ENCODE measurements at regions not wholly inside any gene's neighbourhood (a gene's known extent, or its start where the extent isn't known, plus 50 kb on each side); places are given as distances from the start of the nearest gene placed in this dataset.
"Not testable (repeated sequence)": the region's sequence is repeated elsewhere in the genome, so short reads cannot be mapped to it uniquely, and the experiment has no call there.

- no peak for DNase-seq (ENCODE audit: low read depth in 4 of 4, low spot score in 1 of 4)
Observed at GRCh38 chrX:22526339-22526738, 253.6 kb downstream of the CBLL2 start.

- DNase-seq (ENCODE audit: low read depth in 4 of 4, low spot score in 1 of 4), result no peak
Observed at GRCh38 chrX:22527302-22527701, 254.6 kb downstream of the CBLL2 start.

DNA sequence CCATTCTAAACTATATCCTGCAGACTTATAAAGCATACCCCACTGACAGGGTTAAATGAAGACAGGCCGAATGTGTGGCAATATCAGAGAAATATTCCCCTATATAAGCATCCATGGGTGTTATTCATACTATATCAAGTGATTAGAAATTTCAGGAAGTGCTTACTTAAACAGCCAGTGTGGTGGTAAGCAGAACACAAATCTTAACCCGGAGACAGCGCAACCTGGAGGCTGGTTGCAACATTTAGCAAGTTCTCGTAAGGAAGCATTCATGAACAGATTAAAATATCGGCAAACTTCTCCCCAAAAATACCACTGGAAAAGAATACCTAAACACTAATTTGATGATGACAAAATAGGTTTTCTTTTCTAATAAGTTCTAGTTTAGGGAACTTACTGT is 261.2 kb downstream of the CBLL2 start:
- DNase-seq (ENCODE audit: low read depth in 4 of 4, low spot score in 1 of 4), result no peak

- no peak for DNase-seq (ENCODE audit: low read depth in 4 of 4, low spot score in 1 of 4)
Observed at GRCh38 chrX:22534643-22535042, 261.9 kb downstream of the CBLL2 start.

DNA sequence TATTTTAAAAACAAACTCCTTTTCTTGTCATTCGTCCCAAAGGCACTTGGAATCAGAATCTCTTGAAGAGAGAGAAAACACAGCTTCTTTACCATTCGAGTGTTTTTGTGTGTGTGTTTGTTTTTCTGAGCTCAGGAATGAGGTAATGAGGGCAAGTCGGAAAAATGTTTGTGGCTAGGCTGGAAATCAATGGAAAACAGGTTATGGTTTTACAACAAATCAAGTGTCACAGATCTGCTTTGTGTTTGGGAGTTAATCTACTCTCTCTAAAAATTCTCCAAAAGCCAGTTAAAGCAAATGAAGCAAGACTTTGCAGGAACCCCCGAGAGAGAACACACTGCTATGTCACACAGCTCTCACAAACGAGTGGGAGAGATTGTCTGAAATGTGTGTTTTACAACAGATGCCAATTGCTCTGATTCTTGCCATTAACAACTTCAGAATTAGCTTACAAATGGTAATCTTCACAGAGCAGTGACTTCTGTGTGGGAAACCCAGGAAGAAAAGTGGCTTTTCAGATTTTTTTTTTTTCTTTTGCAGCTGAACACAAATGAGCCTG is 264.1 kb downstream of the CBLL2 start:
- DNase-seq (ENCODE audit: low read depth in 4 of 4, low spot score in 1 of 4), result no peak

DNA sequence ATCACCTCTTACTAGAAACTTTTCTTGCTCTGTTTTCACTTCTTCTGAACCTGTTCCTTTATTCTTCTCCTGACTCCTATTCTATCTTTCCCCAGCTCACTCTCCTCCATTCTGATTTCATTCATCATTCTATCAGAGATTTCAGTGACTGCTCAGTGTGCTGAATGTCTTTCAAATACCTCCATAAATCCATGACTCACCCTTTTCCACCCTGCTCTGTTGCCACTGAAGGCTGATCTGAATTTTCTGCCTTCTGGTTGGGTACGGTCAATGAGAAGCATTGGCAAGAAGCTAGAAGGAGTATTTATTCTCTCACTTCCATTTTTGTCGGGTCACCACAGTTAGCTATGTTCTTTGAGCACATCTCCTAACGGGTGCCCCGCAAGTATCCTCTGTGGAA is 265.9 kb downstream of the CBLL2 start:
- DNase-seq (ENCODE audit: low read depth in 4 of 4, low spot score in 1 of 4), result no peak

GRCh38 chrX:22541926-22542325 is 269.2 kb downstream of the CBLL2 start:
- no peak for DNase-seq (ENCODE audit: low read depth in 4 of 4, low spot score in 1 of 4)

DNA sequence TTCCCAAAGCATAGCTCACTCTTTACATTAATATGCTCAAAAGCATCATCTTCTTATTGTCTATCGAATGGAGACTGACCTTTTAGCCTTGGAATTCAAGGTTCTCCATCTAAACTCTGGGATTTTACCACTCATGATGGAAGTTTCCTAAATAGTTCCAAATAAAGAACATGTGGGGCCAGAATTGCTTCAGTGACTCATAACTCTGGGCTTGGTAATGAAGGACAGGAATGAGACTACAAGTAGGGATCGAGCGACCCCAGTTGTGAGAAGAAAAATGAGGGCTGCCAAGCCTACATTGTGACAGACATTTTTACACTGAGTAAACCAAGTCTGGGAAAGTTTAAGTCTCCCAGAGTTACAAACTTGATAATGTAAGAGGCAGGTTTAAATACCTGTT is 269.9 kb downstream of the CBLL2 start:
- no peak for DNase-seq (ENCODE audit: low read depth in 4 of 4, low spot score in 1 of 4)

GRCh38 chrX:22559506-22559905 is 286.8 kb downstream of the CBLL2 start:
- DNase-seq (ENCODE audit: low read depth in 4 of 4, low spot score in 1 of 4), result no peak

DNA sequence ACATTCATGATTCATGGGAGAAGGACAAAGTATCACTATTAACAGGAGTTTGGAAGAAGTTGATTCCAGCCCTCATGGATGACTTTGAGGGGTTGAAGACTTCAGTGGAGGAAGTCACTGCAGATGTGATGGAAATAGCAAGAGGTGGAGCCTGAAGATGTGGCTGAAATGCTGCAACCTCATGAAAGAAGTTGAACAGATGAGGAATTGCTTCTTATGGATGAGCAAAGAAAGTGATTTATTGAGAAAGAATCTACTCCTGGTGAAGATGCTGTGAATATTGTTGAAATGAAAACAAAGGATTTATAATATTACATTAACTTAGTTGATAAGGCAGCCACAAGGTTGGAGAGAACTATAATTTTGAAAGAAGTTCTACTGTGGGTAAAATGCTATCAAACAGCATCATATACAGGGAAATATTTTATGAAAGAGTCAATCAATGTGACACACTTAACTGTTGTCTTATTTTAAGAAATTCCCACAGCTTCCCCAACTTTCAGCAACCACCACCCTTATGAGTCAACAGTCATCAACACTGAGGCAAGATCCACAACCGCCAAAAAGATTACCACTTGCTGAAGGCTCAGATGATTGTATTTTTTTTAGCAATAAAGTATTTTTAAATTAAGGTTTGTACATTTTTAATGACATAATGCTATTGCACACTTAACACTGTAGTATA is 302.6 kb downstream of the CBLL2 start:
- no peak for DNase-seq (ENCODE audit: low read depth in 4 of 4, low spot score in 1 of 4)

- DNase-seq (ENCODE audit: low read depth in 4 of 4, low spot score in 1 of 4), result no peak
Observed at GRCh38 chrX:22577181-22577580, 304.5 kb downstream of the CBLL2 start.

- no peak for DNase-seq (ENCODE audit: low read depth in 4 of 4, low spot score in 1 of 4)
Observed at GRCh38 chrX:22585831-22586230, 313.1 kb downstream of the CBLL2 start.

- no peak for DNase-seq (ENCODE audit: low read depth in 4 of 4, low spot score in 1 of 4)
Observed at GRCh38 chrX:22589845-22590244, 317.1 kb downstream of the CBLL2 start.

GRCh38 chrX:22594766-22595165 is 322.1 kb downstream of the CBLL2 start:
- no peak for DNase-seq (ENCODE audit: low read depth in 4 of 4, low spot score in 1 of 4)

DNA sequence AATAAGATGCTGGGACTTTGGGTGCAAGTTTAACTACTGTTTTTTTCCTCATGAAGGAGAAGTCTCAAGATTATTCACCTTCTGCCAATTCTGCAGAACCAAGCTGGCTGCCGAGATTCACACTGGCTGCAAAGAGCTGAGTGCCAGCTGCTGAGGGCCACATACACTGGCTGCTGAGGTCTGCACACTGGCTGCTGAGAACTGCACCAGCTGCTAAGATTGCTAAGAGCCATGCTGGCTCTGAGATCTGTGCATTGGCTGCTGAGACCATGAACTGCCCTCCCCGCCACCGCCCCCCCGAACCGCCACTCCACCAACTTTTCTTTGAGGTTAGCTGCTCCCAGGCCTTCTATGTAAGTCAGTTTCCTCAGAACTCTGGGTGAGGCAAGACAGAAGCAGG is 330.3 kb downstream of the CBLL2 start:
- DNase-seq (ENCODE audit: low read depth in 4 of 4, low spot score in 1 of 4), result no peak

DNA sequence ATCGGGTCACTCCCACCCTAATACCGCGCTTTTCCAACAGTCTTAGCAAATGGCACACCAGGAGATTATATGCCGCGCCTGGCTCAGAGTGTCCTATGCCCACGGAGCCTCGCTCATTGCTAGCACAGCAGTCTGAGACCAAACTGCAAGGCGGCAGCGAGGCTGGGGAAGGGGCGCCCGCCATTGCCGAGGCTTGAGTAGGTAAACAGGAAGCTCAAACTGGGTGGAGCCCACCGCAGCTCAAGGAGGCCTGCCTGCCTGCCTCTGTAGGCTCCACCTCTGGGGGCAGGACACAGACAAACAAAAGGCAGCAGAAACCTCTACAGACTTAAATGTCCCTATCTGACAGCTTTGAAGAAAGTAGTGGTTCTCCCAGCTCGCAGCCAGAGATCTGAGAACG is 336.7 kb downstream of the CBLL2 start:
- DNase-seq (ENCODE audit: low read depth in 4 of 4, low spot score in 1 of 4), result not testable (repeated sequence)

DNA sequence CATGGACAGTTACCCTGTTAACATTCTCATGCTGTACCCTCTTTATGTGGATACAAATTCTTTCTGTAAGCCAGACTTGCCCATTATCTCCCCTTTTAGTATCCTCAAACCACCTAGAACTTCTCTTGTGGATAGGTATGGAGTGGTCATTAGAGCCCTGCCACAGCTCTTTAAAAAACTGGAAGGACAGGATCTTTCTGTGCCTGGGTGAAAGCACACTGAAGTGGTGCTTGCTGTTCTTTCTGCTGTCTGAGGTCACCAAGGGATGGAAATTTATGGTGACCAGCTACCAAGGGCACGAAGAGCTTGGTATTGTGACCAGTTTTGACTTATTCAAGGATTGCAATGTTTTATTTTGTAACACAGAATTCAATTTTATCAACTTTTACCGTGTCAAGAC is 344.2 kb downstream of the CBLL2 start:
- DNase-seq (ENCODE audit: low read depth in 4 of 4, low spot score in 1 of 4), result no peak

- no peak for DNase-seq (ENCODE audit: low read depth in 4 of 4, low spot score in 1 of 4)
Observed at GRCh38 chrX:22627576-22627975, 354.9 kb downstream of the CBLL2 start.

- DNase-seq (ENCODE audit: low read depth in 4 of 4, low spot score in 1 of 4), result no peak
Observed at GRCh38 chrX:22628275-22628674, 355.6 kb downstream of the CBLL2 start.

GRCh38 chrX:22629105-22629725 is 356.5 kb downstream of the CBLL2 start:
- DNase-seq (ENCODE audit: low read depth in 4 of 4, low spot score in 1 of 4), result no peak

GRCh38 chrX:22634083-22634482 is 361.4 kb downstream of the CBLL2 start:
- DNase-seq (ENCODE audit: low read depth in 4 of 4, low spot score in 1 of 4), result no peak

DNA sequence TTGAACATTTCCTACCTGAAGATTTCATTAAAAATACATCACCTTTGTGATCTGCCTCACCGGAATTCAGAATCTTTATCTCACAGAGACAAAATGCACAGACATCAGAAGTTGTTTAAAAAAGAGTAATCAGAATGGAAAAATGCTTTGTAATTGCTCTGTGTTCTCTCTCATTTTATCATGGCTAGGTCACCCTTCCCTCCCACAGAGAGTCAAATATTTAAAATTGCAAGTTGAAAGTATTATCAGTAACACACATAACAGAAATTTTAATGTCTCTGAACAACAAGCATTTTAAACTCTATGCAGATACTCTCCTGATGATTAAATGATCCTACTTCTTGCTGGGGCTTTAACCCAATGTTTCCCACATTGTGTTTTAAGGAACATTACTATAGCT is 362.0 kb downstream of the CBLL2 start:
- no peak for DNase-seq (ENCODE audit: low read depth in 4 of 4, low spot score in 1 of 4)

- DNase-seq (ENCODE audit: low read depth in 4 of 4, low spot score in 1 of 4), result no peak
Observed at GRCh38 chrX:22648281-22648680, 351.5 kb upstream of the DDX53 start.
